ENCODE measurements at regions not wholly inside any gene's neighbourhood (a gene's known extent, or its start where the extent isn't known, plus 50 kb on each side); places are given as distances from the start of the nearest gene placed in this dataset.

DNA sequence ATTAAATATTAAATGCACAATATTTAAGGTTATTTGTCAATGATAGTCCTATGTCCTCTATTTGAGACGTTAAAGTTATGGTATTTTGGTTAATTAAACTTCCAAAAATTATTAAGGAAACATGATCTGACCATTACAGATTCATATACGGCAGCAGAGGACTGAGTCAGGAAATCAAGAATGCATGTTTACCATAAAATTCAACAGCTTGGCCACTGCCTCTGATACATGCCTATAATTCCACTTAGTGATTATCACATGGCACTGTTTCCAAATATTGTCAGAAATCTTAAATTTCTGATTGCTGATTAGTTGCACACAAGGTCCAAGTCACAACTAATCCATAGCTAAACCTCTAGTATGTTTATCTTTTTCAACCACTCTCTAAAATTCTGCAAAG, 232.2 kb upstream of the UGT8 start:
- POLR2A ChIA-PET (ENCODE audit: partially characterized antibody): no interaction called here
- no peak for FAIRE-seq
- CTCF ChIA-PET (ENCODE audit: partially characterized antibody): no interaction called here
- no peak for TF ChIP-seq SRF (IDR thresholded peaks at IDR 0.05; ENCODE audit: low read depth, low read length)
- TF ChIP-seq CBX8 (IDR thresholded peaks at IDR 0.05; ENCODE audit: borderline replicate concordance, low read depth, low read length): no peak
- TF ChIP-seq POLR2AphosphoS5 (IDR thresholded peaks at IDR 0.05; ENCODE audit: low read depth, low read length): no peak
- TF ChIP-seq, protein P1, sequence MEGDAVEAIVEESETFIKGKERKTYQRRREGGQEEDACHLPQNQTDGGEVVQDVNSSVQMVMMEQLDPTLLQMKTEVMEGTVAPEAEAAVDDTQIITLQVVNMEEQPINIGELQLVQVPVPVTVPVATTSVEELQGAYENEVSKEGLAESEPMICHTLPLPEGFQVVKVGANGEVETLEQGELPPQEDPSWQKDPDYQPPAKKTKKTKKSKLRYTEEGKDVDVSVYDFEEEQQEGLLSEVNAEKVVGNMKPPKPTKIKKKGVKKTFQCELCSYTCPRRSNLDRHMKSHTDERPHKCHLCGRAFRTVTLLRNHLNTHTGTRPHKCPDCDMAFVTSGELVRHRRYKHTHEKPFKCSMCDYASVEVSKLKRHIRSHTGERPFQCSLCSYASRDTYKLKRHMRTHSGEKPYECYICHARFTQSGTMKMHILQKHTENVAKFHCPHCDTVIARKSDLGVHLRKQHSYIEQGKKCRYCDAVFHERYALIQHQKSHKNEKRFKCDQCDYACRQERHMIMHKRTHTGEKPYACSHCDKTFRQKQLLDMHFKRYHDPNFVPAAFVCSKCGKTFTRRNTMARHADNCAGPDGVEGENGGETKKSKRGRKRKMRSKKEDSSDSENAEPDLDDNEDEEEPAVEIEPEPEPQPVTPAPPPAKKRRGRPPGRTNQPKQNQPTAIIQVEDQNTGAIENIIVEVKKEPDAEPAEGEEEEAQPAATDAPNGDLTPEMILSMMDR (IDR thresholded peaks at IDR 0.05; ENCODE audit: control extremely low read depth in 1 of 3, insufficient read depth in 1 of 3, low read depth in 1 of 3, low read length in 3 of 3): no peak
- TF ChIP-seq NRF1 (IDR thresholded peaks at IDR 0.05; ENCODE audit: low read depth, low read length): no peak
- no peak for TF ChIP-seq RFX5 (IDR thresholded peaks at IDR 0.05; ENCODE audit: borderline replicate concordance, low read depth, low read length)
- TF ChIP-seq CEBPB (IDR thresholded peaks at IDR 0.05; ENCODE audit: low read depth, low read length): no peak
- no peak for TF ChIP-seq TAF7 (optimal IDR thresholded peaks at IDR 0.05; ENCODE audit: borderline replicate concordance, low read depth, low read length)
- TF ChIP-seq TAF1 (IDR thresholded peaks at IDR 0.05; ENCODE audit: low read depth, low read length): no peak
- TF ChIP-seq SP4 (IDR thresholded peaks at IDR 0.05; ENCODE audit: low read length): no peak
- no peak for TF ChIP-seq CHD1 (IDR thresholded peaks at IDR 0.05; ENCODE audit: low read depth, low read length)
- TF ChIP-seq RAD21 (IDR thresholded peaks at IDR 0.05 in 1 of 2, conservative IDR thresholded peaks at IDR 0.05 in 1 of 2; ENCODE audit: low read depth in 2 of 2, low read length in 2 of 2): no peak
- no peak for TF ChIP-seq JUND (IDR thresholded peaks at IDR 0.05; ENCODE audit: low read length)
- no peak for TF ChIP-seq BCL11A (IDR thresholded peaks at IDR 0.05; ENCODE audit: low read depth in 2 of 2, low read length in 2 of 2)

More for the DNA sequence above, 232.2 kb upstream of the UGT8 start:
- H2AFZ ChIP-seq (ENCODE audit: low read length): no peak overlapping the region
- no peak overlapping the region for H3K56ac ChIP-seq (replicated peaks; ENCODE audit: insufficient read length, low read depth, low read length)
- no peak overlapping the region for H3K18ac ChIP-seq (ENCODE audit: extremely low read depth, low read length)
- no peaks in the 10 kb centered on the region for H3K36me3 ChIP-seq (ENCODE audit: control insufficient read depth in 2 of 4, insufficient read depth in 4 of 4, low read length in 3 of 4)
- H2AK5ac ChIP-seq (ENCODE audit: low read depth, low read length): no peak overlapping the region
- no peak overlapping the region for H3K23ac ChIP-seq (ENCODE audit: insufficient read length)
- H3K14ac ChIP-seq (ENCODE audit: insufficient read length): no peak overlapping the region
- H4K8ac ChIP-seq (ENCODE audit: extremely low read depth, insufficient read depth, low read length): no peak overlapping the region
- H2BK120ac ChIP-seq (replicated peaks; ENCODE audit: low read depth, low read length): no peak overlapping the region
- H4K91ac ChIP-seq (replicated peaks; ENCODE audit: insufficient read length, low read length): no peak overlapping the region
- no peak overlapping the region for H3K9ac ChIP-seq (replicated peaks in 1 of 4; ENCODE audit: extremely low read depth in 1 of 4, low read depth in 3 of 4, low read length in 3 of 4)
- H3K79me2 ChIP-seq (ENCODE audit: control insufficient read depth in 1 of 2, insufficient read depth in 2 of 2, low read length in 2 of 2): no peaks in the 10 kb centered on the region
- no peaks in the 10 kb centered on the region for H3K79me1 ChIP-seq (ENCODE audit: low read depth, low read length)
- no peaks in the 10 kb centered on the region for H3K27me3 ChIP-seq (replicated peaks in 1 of 4; ENCODE audit: control insufficient read depth in 3 of 4, extremely low read depth in 1 of 4, insufficient read depth in 3 of 4, low read length in 3 of 4)
- H4K20me1 ChIP-seq (replicated peaks in 1 of 2; ENCODE audit: control insufficient read depth in 1 of 2, insufficient read depth in 2 of 2, low read length in 2 of 2): no peaks in the 10 kb centered on the region
- no peak overlapping the region for H3K4me2 ChIP-seq (ENCODE audit: insufficient read depth in 1 of 2, low read depth in 2 of 2, low read length in 2 of 2)
- H3K23me2 ChIP-seq (ENCODE audit: low read depth, low read length): no peaks in the 10 kb centered on the region
- no peak overlapping the region for H2BK20ac ChIP-seq (ENCODE audit: low read length)
- no peak overlapping the region for H2BK5ac ChIP-seq (ENCODE audit: low read depth, low read length)
- H3K27ac ChIP-seq (ENCODE audit: low read depth, low read length): no peak overlapping the region
- H2BK12ac ChIP-seq (ENCODE audit: low read depth, low read length): no peak overlapping the region
- no peaks in the 10 kb centered on the region for H3K9me3 ChIP-seq (ENCODE audit: insufficient read depth in 2 of 2, low read depth in 1 of 2, low read length in 1 of 2)
- no peak overlapping the region for H3K4ac ChIP-seq (replicated peaks; ENCODE audit: insufficient read length, low read depth, low read length)
- no peaks in the 10 kb centered on the region for H3K4me1 ChIP-seq (replicated peaks in 1 of 4; ENCODE audit: control insufficient read depth in 3 of 4, insufficient read depth in 4 of 4, low read length in 3 of 4)
- no peak overlapping the region for H2BK15ac ChIP-seq (ENCODE audit: low read length)
- WGBS, 2 experiments (ENCODE audit: extremely low coverage in 1 of 2, insufficient coverage in 1 of 2, insufficient read length in 1 of 2, insufficient replicate concordance in 2 of 2, low coverage in 1 of 2, low lambda C conversion rate in 2 of 2, missing lambda C conversion rate in 1 of 2): 85% methylated on average over 2 of the region's 2 CpGs; no CpG with 5 or more reads in 1 of the 2 experiments
- no peak overlapping the region for H4K5ac ChIP-seq (ENCODE audit: insufficient read length, low read depth, low read length)
- no peak for DNase-seq (ENCODE audit: low read depth in 1 of 2, low spot score in 2 of 2)
- no peak overlapping the region for H3K4me3 ChIP-seq (ENCODE audit: extremely low read depth in 1 of 4, insufficient read depth in 2 of 4, low read depth in 3 of 4, low read length in 4 of 4)

All from H1 (cell line).